ENCODE measurements at regions not wholly inside any gene's neighbourhood (a gene's known extent, or its start where the extent isn't known, plus 50 kb on each side); places are given as distances from the start of the nearest gene placed in this dataset.

- TF ChIP-seq CTCF (IDR thresholded peaks at IDR 0.05): no peak
- TF ChIP-seq POLR2A (IDR thresholded peaks at IDR 0.05): no peak
- intact Hi-C loops (cut with DNase I; ENCODE audit: low total_unique reads): no loop called here
- no peak for DNase-seq (ENCODE audit: low spot score in 2 of 2)
- WGBS, 2 donors: 32 to 33% methylated on average over 1 of the region's 1 CpG
- no peak overlapping the region for H3K4me3 ChIP-seq (ENCODE audit: low read depth, poor library complexity, severe bottlenecking)
Measured at GRCh38 chr3:165549037-165549436, 288.2 kb downstream of the BCHE start.

- DNase-seq (ENCODE audit: low spot score in 2 of 2): no peak
- no peak overlapping the region for H3K4me3 ChIP-seq (ENCODE audit: low read depth, poor library complexity, severe bottlenecking)
- intact Hi-C loops (cut with DNase I; ENCODE audit: low total_unique reads): no loop called here
- 80 to 82% methylated on average over 4 of the region's 4 CpGs for WGBS, 2 donors
- TF ChIP-seq POLR2A (IDR thresholded peaks at IDR 0.05): no peak
- TF ChIP-seq CTCF (IDR thresholded peaks at IDR 0.05): no peak
Measured at GRCh38 chr3:165545059-165545458, 292.2 kb downstream of the BCHE start.

- TF ChIP-seq POLR2A (IDR thresholded peaks at IDR 0.05): no peak
- TF ChIP-seq CTCF (IDR thresholded peaks at IDR 0.05): no peak
- intact Hi-C loops (cut with DNase I; ENCODE audit: low total_unique reads): no loop called here
- DNase-seq (ENCODE audit: low spot score in 2 of 2): no peak
- 87 to 90% methylated on average over 7 of the region's 7 CpGs for WGBS, 2 donors
- no peak overlapping the region for H3K4me3 ChIP-seq (ENCODE audit: low read depth, poor library complexity, severe bottlenecking)
Measured at GRCh38 chr3:165544432-165544831, 292.8 kb downstream of the BCHE start.

- H3K4me3 ChIP-seq (ENCODE audit: low read depth, poor library complexity, severe bottlenecking): no peak overlapping the region
- DNase-seq (ENCODE audit: low spot score in 2 of 2): no peak
- TF ChIP-seq POLR2A (IDR thresholded peaks at IDR 0.05) (no peak), CTCF (IDR thresholded peaks at IDR 0.05) (no peak)
- 77 to 82% methylated on average over 2 of the region's 2 CpGs for WGBS, 2 donors
- intact Hi-C loops (cut with DNase I; ENCODE audit: low total_unique reads): no loop called here
Measured at GRCh38 chr3:165538166-165538565, 299.1 kb downstream of the BCHE start.

GRCh38 chr3:165532851-165533250, 304.4 kb downstream of the BCHE start:
- intact Hi-C loops (cut with DNase I; ENCODE audit: low total_unique reads): no loop called here
- 47 to 51% methylated on average over 1 of the region's 1 CpG for WGBS, 2 donors
- TF ChIP-seq POLR2A (IDR thresholded peaks at IDR 0.05) (no peak), CTCF (IDR thresholded peaks at IDR 0.05) (no peak)

GRCh38 chr3:165529451-165529850, 307.8 kb downstream of the BCHE start:
- no peak overlapping the region for H3K4me3 ChIP-seq (ENCODE audit: low read depth, poor library complexity, severe bottlenecking)
- intact Hi-C loops (cut with DNase I; ENCODE audit: low total_unique reads): no loop called here
- 50 to 60% methylated on average over 2 of the region's 2 CpGs for WGBS, 2 donors
- TF ChIP-seq POLR2A (IDR thresholded peaks at IDR 0.05) (no peak), CTCF (IDR thresholded peaks at IDR 0.05) (no peak)
- no peak for DNase-seq (ENCODE audit: low spot score in 2 of 2)

More at GRCh38 chr3:165532851-165533250, 304.4 kb downstream of the BCHE start:
- no peak for DNase-seq (ENCODE audit: low spot score in 2 of 2)
- H3K4me3 ChIP-seq (ENCODE audit: low read depth, poor library complexity, severe bottlenecking): no peak overlapping the region

All from lower leg skin (tissue), 4 donors.